ENCODE measurements at regions not wholly inside any gene's neighbourhood (a gene's known extent, or its start where the extent isn't known, plus 50 kb on each side); places are given as distances from the start of the nearest gene placed in this dataset.

DNA sequence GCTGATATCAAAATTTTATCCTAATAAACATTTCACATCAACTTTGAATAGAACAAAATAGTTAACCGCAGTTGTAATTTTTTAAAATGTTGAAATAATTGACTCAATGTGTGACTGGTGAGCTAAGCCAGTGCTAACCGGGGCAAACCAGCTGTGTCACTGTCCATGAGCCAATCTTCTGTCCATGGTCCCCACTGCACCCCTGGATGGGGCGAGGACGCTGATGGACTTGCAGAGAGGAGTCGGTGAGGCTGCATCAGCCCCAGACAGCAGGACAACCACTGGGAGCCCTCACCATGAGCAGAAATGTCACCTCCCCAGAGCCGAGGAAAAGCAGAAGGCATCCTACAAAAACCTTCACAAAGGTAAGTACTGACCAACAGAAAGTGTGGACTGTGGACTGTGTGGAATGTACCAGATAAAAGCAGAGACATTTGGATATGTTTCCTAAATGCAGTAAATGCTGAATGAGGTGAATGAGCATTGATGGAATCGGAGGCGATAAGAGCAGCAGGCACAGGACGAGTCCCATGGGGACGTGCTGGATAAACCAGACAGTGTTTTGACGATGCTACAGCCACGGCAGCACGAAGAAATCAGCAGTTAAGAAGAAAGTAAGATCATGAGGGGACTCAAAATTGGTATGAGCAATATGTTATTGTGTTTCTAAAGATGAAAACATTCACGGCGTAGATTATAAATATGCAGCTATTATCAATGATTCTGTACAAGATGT lies 115.0 kb upstream of the BACE2 start:
- no peak for TF ChIP-seq POLR2AphosphoS5 (IDR thresholded peaks at IDR 0.05; ENCODE audit: borderline replicate concordance, low read depth, low read length)
- TF ChIP-seq EZH2 (IDR thresholded peaks at IDR 0.05), result no peak
